Liver (tissue), 8 donors: ENCODE measurements at regions not wholly inside any gene's neighbourhood (a gene's known extent, or its start where the extent isn't known, plus 50 kb on each side); places are given as distances from the start of the nearest gene placed in this dataset.

Experiments
- DNase-seq: peaks from one replicate; pipeline ENCODE4 v3.0.0-alpha.2; 2017; ENCODE audit warnings: low spot score
- H3K27ac ChIP-seq, 2 donors: one replicate each; pipeline ENCODE4 v1.7.0; 2013; ENCODE audit warnings: inconsistent platforms in 2 of 2, low read length in 2 of 2, control low read depth in 1 of 2, low read depth in 1 of 2, mild to moderate bottlenecking in 1 of 2
- H3K27me3 ChIP-seq, 4 donors: one replicate each; pipeline versions ENCODE4 v1.6.1 to v1.7.0; 2013; ENCODE audit warnings: low read length in 3 of 4, inconsistent platforms in 1 of 4, mild to moderate bottlenecking in 1 of 4, moderate library complexity in 1 of 4; ENCODE audit not compliant: control insufficient read depth in 4 of 4, insufficient read depth in 4 of 4
- H3K36me3 ChIP-seq, 4 donors: one replicate each; pipeline versions ENCODE4 v1.6.1 to v1.7.0; 2013; ENCODE audit warnings: low read length in 3 of 4, mild to moderate bottlenecking in 3 of 4, low read depth in 1 of 4, moderate library complexity in 1 of 4; ENCODE audit not compliant: control insufficient read depth in 4 of 4, insufficient read depth in 3 of 4
- H3K4me1 ChIP-seq, 4 donors: one replicate each; pipeline versions ENCODE4 v1.6.1 to v1.7.0; 2013; ENCODE audit warnings: low read length in 3 of 4, mild to moderate bottlenecking in 3 of 4, moderate library complexity in 1 of 4; ENCODE audit not compliant: control insufficient read depth in 4 of 4, insufficient read depth in 4 of 4
- H3K4me3 ChIP-seq, 3 donors: one replicate each; pipeline versions ENCODE4 v1.6.1 to v1.7.0; 2013; ENCODE audit warnings: low read length in 3 of 3, control low read depth in 1 of 3, low read depth in 1 of 3, mild to moderate bottlenecking in 1 of 3
- H3K9ac ChIP-seq, 2 donors: one replicate each; pipeline ENCODE4 v1.7.0; 2013; ENCODE audit warnings: low read length in 2 of 2, mild to moderate bottlenecking in 2 of 2, moderate library complexity in 2 of 2, control low read depth in 1 of 2, low read depth in 1 of 2
- H3K9me3 ChIP-seq, 4 donors: one replicate each; pipeline versions ENCODE4 v1.6.1 to v1.7.0; 2013; ENCODE audit warnings: low read length in 3 of 4; ENCODE audit not compliant: control insufficient read depth in 4 of 4
- ATF3 ChIP-seq: IDR thresholded peaks from 2 replicates; pipeline ENCODE4 v1.6.1; 2016; ENCODE audit warnings: antibody characterized with exemption
- CTCF ChIP-seq: fragments of 150-350 bp; IDR thresholded peaks from 2 replicates; pipeline ENCODE4 v1.5.1; 2017; ENCODE audit warnings: improper control_type of control experiment, low read depth, low read length; ENCODE audit not compliant: missing input control
- EGR1 ChIP-seq, 2 donors: IDR thresholded peaks; 2 replicates each; pipeline ENCODE4 v1.6.1; 2016 to 2018; ENCODE audit warnings: antibody characterized with exemption in 2 of 2, low read depth in 2 of 2
- FOXA1 ChIP-seq: IDR thresholded peaks from 2 replicates; pipeline ENCODE4 v1.6.1; 2016; ENCODE audit warnings: antibody characterized with exemption
- FOXA2 ChIP-seq: IDR thresholded peaks from 2 replicates; pipeline ENCODE4 v1.6.1; 2016; ENCODE audit warnings: antibody characterized with exemption
- GABPA ChIP-seq, 2 donors: IDR thresholded peaks in 1 of 2; conservative IDR thresholded peaks in 1 of 2; 2 replicates each; pipeline ENCODE4 v1.6.1; 2016; ENCODE audit warnings: antibody characterized with exemption in 2 of 2, mild to moderate bottlenecking in 1 of 2, moderate library complexity in 1 of 2
- MAX ChIP-seq: IDR thresholded peaks from 2 replicates; pipeline ENCODE4 v1.6.1; 2016; ENCODE audit warnings: antibody characterized with exemption
- NR2F2 ChIP-seq: IDR thresholded peaks from 2 replicates; pipeline ENCODE4 v1.6.1; 2016; ENCODE audit warnings: antibody characterized with exemption
- RAD21 ChIP-seq, 2 donors: IDR thresholded peaks; 2 replicates each; pipeline ENCODE4 v1.6.1; 2016; ENCODE audit warnings: antibody characterized with exemption in 2 of 2, mild to moderate bottlenecking in 2 of 2
- REST ChIP-seq: IDR thresholded peaks from 2 replicates; pipeline ENCODE4 v1.6.1; 2016; ENCODE audit warnings: antibody characterized with exemption, mild to moderate bottlenecking
- SP1 ChIP-seq: IDR thresholded peaks from 2 replicates; pipeline ENCODE4 v1.6.1; 2018; ENCODE audit warnings: antibody characterized with exemption, mild to moderate bottlenecking
- TAF1 ChIP-seq: conservative IDR thresholded peaks from 2 replicates; pipeline ENCODE4 v1.6.1; 2016; ENCODE audit warnings: antibody characterized with exemption, mild to moderate bottlenecking
- YY1 ChIP-seq: IDR thresholded peaks from 2 replicates; pipeline ENCODE4 v1.6.1; 2016; ENCODE audit warnings: antibody characterized with exemption, mild to moderate bottlenecking
- ZBTB33 ChIP-seq: IDR thresholded peaks from 2 replicates; pipeline ENCODE4 v1.6.1; 2016; ENCODE audit warnings: antibody characterized with exemption
- WGBS: extraction: QIAGEN DNeasy Blood & Tissue Kit; methylation state at CpG from one replicate; pipeline ENCODE4 v1.1.7; 2013; 5-methylcytosine and 5-hydroxymethylcytosine counted together
- donor health status: healthy.
- donor health status: healthy.
- donor health status: healthy.
- donor health status: healthy.
- donor health status: healthy.

GRCh38 chr6:156497618-156498017 lies 279.6 kb upstream of the ARID1B start:
- no peak for DNase-seq
- Histone ChIP-seq H3K9me3 (no peaks in the 10 kb centered on the region), H3K36me3 (no peaks in the 10 kb centered on the region), H3K4me1 (no peaks in the 10 kb centered on the region), H3K4me3 (no peak overlapping the region), H3K9ac (no peak overlapping the region), H3K27ac (no peak overlapping the region), H3K27me3 (no peaks in the 10 kb centered on the region)
- TF ChIP-seq EGR1 (IDR thresholded peaks at IDR 0.05; ENCODE audit: low read depth in 2 of 2) (no peak), FOXA2 (no peak), TAF1 (no peak), GABPA (IDR thresholded peaks at IDR 0.05 in 1 of 2, conservative IDR thresholded peaks at IDR 0.05 in 1 of 2) (no peak), YY1 (no peak), CTCF (no peak)
- WGBS = 64% methylated on average over 2 of the region's 2 CpGs

- WGBS = 50% methylated on average over 2 of the region's 2 CpGs
- H3K36me3 ChIP-seq = no peaks in the 10 kb centered on the region
- TF ChIP-seq RAD21 (IDR thresholded peaks at IDR 0.05) (no peak), NR2F2 (no peak), GABPA (IDR thresholded peaks at IDR 0.05 in 1 of 2, conservative IDR thresholded peaks at IDR 0.05 in 1 of 2) (no peak), EGR1 (IDR thresholded peaks at IDR 0.05; ENCODE audit: low read depth in 2 of 2) (no peak), TAF1 (no peak), ZBTB33 (no peak), FOXA2 (no peak), REST (no peak), YY1 (no peak)
- H3K9ac ChIP-seq = no peak overlapping the region
- H3K4me1 ChIP-seq = no peaks in the 10 kb centered on the region
- DNase-seq = no peak
- H3K27ac ChIP-seq = no peak overlapping the region
- no peak overlapping the region for H3K4me3 ChIP-seq
- H3K9me3 ChIP-seq = no peaks in the 10 kb centered on the region
- H3K27me3 ChIP-seq = no peaks in the 10 kb centered on the region
These were observed 289.3 kb upstream of the ARID1B start for GRCh38 chr6:156487877-156488276.

GRCh38 chr6:156485150-156485549 lies 292.0 kb upstream of the ARID1B start:
- H3K27ac ChIP-seq = no peak overlapping the region
- H3K9ac ChIP-seq = no peak overlapping the region
- no peak overlapping the region for H3K4me3 ChIP-seq
- no peak for DNase-seq
- no peaks in the 10 kb centered on the region for H3K9me3 ChIP-seq
- no peaks in the 10 kb centered on the region for H3K27me3 ChIP-seq
- no peaks in the 10 kb centered on the region for H3K4me1 ChIP-seq
- TF ChIP-seq REST (no peak), FOXA1 (no peak), MAX (no peak), NR2F2 (no peak), SP1 (no peak), EGR1 (IDR thresholded peaks at IDR 0.05; ENCODE audit: low read depth in 2 of 2) (no peak), ATF3 (no peak)
- no peaks in the 10 kb centered on the region for H3K36me3 ChIP-seq
